Osteoblast (primary cell): ENCODE measurements at regions not wholly inside any gene's neighbourhood (a gene's known extent, or its start where the extent isn't known, plus 50 kb on each side); places are given as distances from the start of the nearest gene placed in this dataset.

Experiments used
- DNase-seq: peaks from one replicate; pipeline ENCODE4 v3.0.0; 2011; ENCODE audit warnings: low spot score, mixed read lengths; ENCODE audit not compliant: insufficient read length; ENCODE audit errors: missing footprints
- H2AFZ ChIP-seq: 2 replicates; pipeline ENCODE4 v1.6.0; 2011; ENCODE audit warnings: mild to moderate bottlenecking, low read length
- H3K27ac ChIP-seq: 2 replicates; pipeline ENCODE4 v1.5.1; 2011; ENCODE audit warnings: mild to moderate bottlenecking, low read depth, low read length, moderate library complexity
- H3K27me3 ChIP-seq: 2 replicates; pipeline ENCODE4 v1.6.0; 2012; ENCODE audit warnings: mild to moderate bottlenecking, control low read depth, inconsistent platforms, low read length, moderate library complexity; ENCODE audit not compliant: insufficient read depth
- H3K36me3 ChIP-seq: 2 replicates; pipeline ENCODE4 v1.5.1; 2011; ENCODE audit warnings: mild to moderate bottlenecking, low read length, control low read depth, moderate library complexity; ENCODE audit not compliant: insufficient read depth
- H3K4me1 ChIP-seq: 2 replicates; pipeline ENCODE4 v1.5.1; 2011; ENCODE audit warnings: mild to moderate bottlenecking, low read length, control low read depth, moderate library complexity; ENCODE audit not compliant: insufficient read depth
- H3K4me2 ChIP-seq: 2 replicates; pipeline ENCODE4 v1.6.0; 2011; ENCODE audit warnings: mild to moderate bottlenecking, low read length; ENCODE audit not compliant: insufficient read depth
- H3K4me3 ChIP-seq: fragments of 200-600 bp; sonication (generic); 3 replicates; pipeline ENCODE4 v1.5.1; 2012; ENCODE audit warnings: mild to moderate bottlenecking, low read length, inconsistent platforms; ENCODE audit not compliant: insufficient read depth
- H3K79me2 ChIP-seq: 2 replicates; pipeline ENCODE4 v1.6.0; 2012; ENCODE audit warnings: mild to moderate bottlenecking, low read length, control low read depth, inconsistent platforms; ENCODE audit not compliant: insufficient read depth
- H3K9me3 ChIP-seq: 2 replicates; pipeline ENCODE4 v1.5.1; 2011; ENCODE audit warnings: low read depth, low read length, control low read depth
- H4K20me1 ChIP-seq: 2 replicates; pipeline ENCODE4 v1.6.0; 2012; ENCODE audit warnings: mild to moderate bottlenecking, low read length, control low read depth; ENCODE audit not compliant: insufficient read depth
- TF ChIP-seq, protein P1 (sequence below): IDR thresholded peaks from 2 replicates; pipeline ENCODE4 v1.5.1; 2011; ENCODE audit warnings: mild to moderate bottlenecking, low read depth, low read length, moderate library complexity; ENCODE audit errors: extremely low read depth

DNA sequence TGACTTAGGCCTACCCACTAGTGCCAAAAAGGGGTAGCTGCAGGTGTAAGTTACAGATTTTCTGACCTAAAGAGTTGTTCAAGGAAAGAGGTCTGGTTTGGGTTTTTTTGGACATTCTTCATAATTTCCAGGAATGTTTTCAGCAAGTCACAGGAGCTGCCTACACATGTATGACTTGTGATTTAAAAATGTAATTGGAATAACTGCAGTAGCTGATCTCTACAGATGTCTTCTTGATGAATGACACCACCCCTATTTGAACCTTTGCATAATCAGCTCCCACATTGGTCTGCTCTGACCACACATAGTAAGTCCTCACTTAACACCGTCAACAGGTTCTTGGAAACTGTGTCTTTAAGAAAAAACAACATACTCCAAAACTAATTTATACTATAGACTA is 481.4 kb downstream of the RASEF start:
- no peaks in the 10 kb centered on the region for H3K36me3 ChIP-seq
- TF ChIP-seq, protein P1, sequence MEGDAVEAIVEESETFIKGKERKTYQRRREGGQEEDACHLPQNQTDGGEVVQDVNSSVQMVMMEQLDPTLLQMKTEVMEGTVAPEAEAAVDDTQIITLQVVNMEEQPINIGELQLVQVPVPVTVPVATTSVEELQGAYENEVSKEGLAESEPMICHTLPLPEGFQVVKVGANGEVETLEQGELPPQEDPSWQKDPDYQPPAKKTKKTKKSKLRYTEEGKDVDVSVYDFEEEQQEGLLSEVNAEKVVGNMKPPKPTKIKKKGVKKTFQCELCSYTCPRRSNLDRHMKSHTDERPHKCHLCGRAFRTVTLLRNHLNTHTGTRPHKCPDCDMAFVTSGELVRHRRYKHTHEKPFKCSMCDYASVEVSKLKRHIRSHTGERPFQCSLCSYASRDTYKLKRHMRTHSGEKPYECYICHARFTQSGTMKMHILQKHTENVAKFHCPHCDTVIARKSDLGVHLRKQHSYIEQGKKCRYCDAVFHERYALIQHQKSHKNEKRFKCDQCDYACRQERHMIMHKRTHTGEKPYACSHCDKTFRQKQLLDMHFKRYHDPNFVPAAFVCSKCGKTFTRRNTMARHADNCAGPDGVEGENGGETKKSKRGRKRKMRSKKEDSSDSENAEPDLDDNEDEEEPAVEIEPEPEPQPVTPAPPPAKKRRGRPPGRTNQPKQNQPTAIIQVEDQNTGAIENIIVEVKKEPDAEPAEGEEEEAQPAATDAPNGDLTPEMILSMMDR: no peak
- H3K27ac ChIP-seq: no peak overlapping the region
- DNase-seq: no peak
- H3K4me2 ChIP-seq: no peak overlapping the region
- H3K9me3 ChIP-seq: no peaks in the 10 kb centered on the region
- no peaks in the 10 kb centered on the region for H4K20me1 ChIP-seq
- no peaks in the 10 kb centered on the region for H3K27me3 ChIP-seq
- no peaks in the 10 kb centered on the region for H3K4me1 ChIP-seq
- no peaks in the 10 kb centered on the region for H3K79me2 ChIP-seq
- H3K4me3 ChIP-seq: no peak overlapping the region
- H2AFZ ChIP-seq: no peak overlapping the region

DNA sequence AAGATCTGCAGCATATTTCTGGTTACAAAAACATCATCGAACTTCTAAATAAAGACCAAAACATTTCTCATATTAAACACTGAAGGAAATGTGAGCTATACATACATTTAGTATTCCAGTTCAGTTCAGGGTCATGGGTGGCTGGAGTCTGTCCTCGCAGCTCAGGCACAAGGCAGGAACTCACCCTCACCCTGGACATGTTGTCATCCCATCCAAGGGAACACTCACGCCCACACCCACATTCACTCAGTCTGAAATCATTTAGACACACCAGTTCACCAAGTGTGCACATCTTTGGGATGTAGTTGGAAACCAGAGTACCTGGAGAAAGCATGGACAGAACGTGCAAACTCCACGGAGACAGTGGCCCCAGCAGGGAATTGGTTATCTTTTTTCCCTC is 481.0 kb downstream of the RASEF start:
- Histone ChIP-seq H3K9me3 (no peaks in the 10 kb centered on the region), H2AFZ (no peak overlapping the region), H3K36me3 (no peaks in the 10 kb centered on the region), H3K4me3 (no peak overlapping the region), H3K4me2 (no peak overlapping the region), H3K27ac (no peak overlapping the region), H3K4me1 (no peaks in the 10 kb centered on the region), H3K79me2 (no peaks in the 10 kb centered on the region), H4K20me1 (no peaks in the 10 kb centered on the region), H3K27me3 (no peaks in the 10 kb centered on the region)
- TF ChIP-seq, protein P1: no peak
- DNase-seq: no peak

DNA sequence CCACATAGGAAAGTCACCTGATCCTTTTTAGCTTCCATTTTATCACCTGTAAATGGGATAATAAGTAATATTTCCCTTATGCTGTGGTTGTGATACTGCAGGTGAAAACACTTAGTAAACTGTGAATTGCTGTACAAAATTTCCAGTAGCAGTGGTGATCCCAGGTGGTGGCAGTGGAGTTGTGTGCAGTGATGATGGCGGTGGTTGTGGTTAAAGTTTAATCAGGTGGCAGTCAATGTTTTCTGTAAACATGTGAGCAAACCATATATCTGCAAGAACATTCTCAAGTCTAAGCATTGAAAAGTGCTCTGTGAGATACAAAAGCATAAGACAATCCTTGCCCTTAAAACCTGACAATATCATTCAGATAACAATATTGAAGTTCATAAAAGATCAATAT is 480.2 kb downstream of the RASEF start:
- H3K4me1 ChIP-seq: no peaks in the 10 kb centered on the region
- TF ChIP-seq, protein P1: no peak
- no peaks in the 10 kb centered on the region for H3K9me3 ChIP-seq
- H4K20me1 ChIP-seq: no peaks in the 10 kb centered on the region
- H3K27me3 ChIP-seq: no peaks in the 10 kb centered on the region
- no peak overlapping the region for H3K27ac ChIP-seq
- H2AFZ ChIP-seq: no peak overlapping the region
- no peak overlapping the region for H3K4me3 ChIP-seq
- DNase-seq: no peak
- no peak overlapping the region for H3K4me2 ChIP-seq
- H3K79me2 ChIP-seq: no peaks in the 10 kb centered on the region
- H3K36me3 ChIP-seq: no peaks in the 10 kb centered on the region

DNA sequence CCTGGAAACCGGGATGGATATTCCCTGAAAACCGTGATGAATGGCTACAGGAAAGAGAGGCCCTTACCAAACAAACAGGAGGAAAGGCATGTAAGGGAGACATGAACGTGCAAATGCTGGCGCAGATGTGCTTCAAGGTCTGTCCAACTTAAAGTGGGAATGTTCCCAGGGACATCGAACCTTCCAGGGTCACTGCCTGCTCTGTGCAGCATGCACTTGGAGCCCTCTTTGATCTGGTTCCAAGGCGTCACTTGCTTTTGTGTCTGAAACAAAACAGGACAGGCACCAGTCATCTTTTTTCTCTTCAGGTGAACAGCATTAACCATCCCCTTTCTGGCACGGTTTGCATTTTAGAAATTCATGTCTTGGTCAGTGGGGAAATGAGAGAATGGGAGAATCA is 479.4 kb downstream of the RASEF start:
- H3K9me3 ChIP-seq: no peaks in the 10 kb centered on the region

More for the DNA sequence above, 479.4 kb downstream of the RASEF start:
- Histone ChIP-seq H3K4me3 (no peak overlapping the region), H4K20me1 (no peaks in the 10 kb centered on the region), H3K79me2 (no peaks in the 10 kb centered on the region), H3K4me1 (no peaks in the 10 kb centered on the region), H2AFZ (no peak overlapping the region), H3K27me3 (no peaks in the 10 kb centered on the region), H3K27ac (no peak overlapping the region), H3K36me3 (no peaks in the 10 kb centered on the region), H3K4me2 (no peak overlapping the region)
- DNase-seq: no peak
- TF ChIP-seq, protein P1: no peak
